Spleen (tissue), 11 donors: ENCODE measurements at regions not wholly inside any gene's neighbourhood (a gene's known extent, or its start where the extent isn't known, plus 50 kb on each side); places are given as distances from the start of the nearest gene placed in this dataset.

Source experiments
- DNase-seq: peaks from one replicate; pipeline ENCODE4 v3.0.0-alpha.2; 2020
- H3K27ac ChIP-seq, 8 donors: fragments of 200-600 bp; sonication (generic) in 7 of 8; 1 replicate in 4 of 8; 2 replicates in 4 of 8; pipeline versions ENCODE4 v1.5.0 to v1.8.0; 2016 to 2021; ENCODE audit warnings: inconsistent platforms in 4 of 8, mild to moderate bottlenecking in 4 of 8, moderate library complexity in 1 of 8
- H3K27me3 ChIP-seq, 7 donors: fragments of 200-600 bp; sonication (generic) in 6 of 7; replicated peaks in 1 of 7; 1 replicate in 4 of 7; 2 replicates in 3 of 7; pipeline versions ENCODE4 v1.5.0 to v1.8.0; 2016 to 2021; ENCODE audit warnings: inconsistent platforms in 3 of 7, mild to moderate bottlenecking in 1 of 7
- H3K36me3 ChIP-seq, 6 donors: fragments of 200-600 bp; sonication (generic) in 5 of 6; 1 replicate in 4 of 6; 2 replicates in 2 of 6; pipeline versions ENCODE4 v1.5.0 to v1.8.0; 2016 to 2021; ENCODE audit warnings: inconsistent platforms in 2 of 6
- H3K4me1 ChIP-seq, 6 donors: fragments of 200-600 bp; sonication (generic) in 5 of 6; 1 replicate in 3 of 6; 2 replicates in 3 of 6; pipeline versions ENCODE4 v1.5.0 to v1.8.0; 2016 to 2021; ENCODE audit warnings: inconsistent platforms in 3 of 6
- H3K4me3 ChIP-seq, 8 donors: fragments of 200-600 bp; sonication (generic) in 7 of 8; 1 replicate in 4 of 8; 2 replicates in 4 of 8; pipeline versions ENCODE4 v1.5.0 to v1.8.0; 2016 to 2021; ENCODE audit warnings: inconsistent platforms in 4 of 8, mild to moderate bottlenecking in 4 of 8, moderate library complexity in 2 of 8
- H3K9me3 ChIP-seq, 8 donors: fragments of 200-600 bp; sonication (generic) in 7 of 8; 1 replicate in 4 of 8; 2 replicates in 4 of 8; pipeline versions ENCODE4 v1.5.0 to v1.8.0; 2016 to 2021; ENCODE audit warnings: inconsistent platforms in 4 of 8
- CTCF ChIP-seq, 11 experiments: fragments of 200-600 bp in 7 of 11; fragments of 450-650 bp in 4 of 11; sonication (generic) in 4 of 11; IDR thresholded peaks in 8 of 11; conservative IDR thresholded peaks in 3 of 11; 1 replicate in 7 of 11; 2 replicates in 4 of 11; pipeline versions ENCODE4 v1.4.0 to v1.8.0; 2016 to 2021; ENCODE audit warnings: antibody characterized with exemption in 11 of 11, inconsistent platforms in 4 of 11, mild to moderate bottlenecking in 1 of 11
- POLR2A ChIP-seq, 3 donors: fragments of 450-650 bp; IDR thresholded peaks; one replicate each; pipeline ENCODE4 v1.5.1; 2017; ENCODE audit warnings: antibody characterized with exemption in 3 of 3, mild to moderate bottlenecking in 1 of 3
- POLR2AphosphoS5 ChIP-seq, 3 donors: sonication (generic); formaldehyde crosslinking; IDR thresholded peaks; one replicate each; pipeline ENCODE4 v1.5.1; 2017; ENCODE audit warnings: antibody characterized with exemption in 3 of 3
- WGBS, 5 donors: extraction: QIAGEN DNeasy Blood & Tissue Kit in 3 of 5; methylation state at CpG; one replicate each; pipeline versions ENCODE4 v1.1.5 to v1.1.7; 2013 to 2018; 5-methylcytosine and 5-hydroxymethylcytosine counted together
- intact Hi-C: fragments of 100-400 bp; cut with DNase I; formaldehyde crosslinking; loops from one replicate; pipeline ENCODE4 v1.15.0; 2023; ENCODE audit warnings: low total_unique reads
- donor health status: healthy with polysubstance abuse.
- donor health status: DM: no; HTN: no; CAD: no; lungs with moderate emphysema.
- donor health status: DM: no; HTN: no; CAD: no.
- donor health status: Bipolar disorder and iron deficiency.
- donor health status: healthy.
- donor health status: DM: no; HTN: no; CAD: no.
- donor health status: DM: yes; HTN: yes; CAD: no.

- intact Hi-C loops: no loop called here
- H3K36me3 ChIP-seq: no peaks in the 10 kb centered on the region
- 87 to 99% (median 97%) methylated on average over 2 of the region's 2 CpGs for WGBS, 5 donors
- H3K4me1 ChIP-seq: no peaks in the 10 kb centered on the region
- no peak for TF ChIP-seq POLR2AphosphoS5 (IDR thresholded peaks at IDR 0.05)
- no peak for TF ChIP-seq CTCF (IDR thresholded peaks at IDR 0.05 in 8 of 11, conservative IDR thresholded peaks at IDR 0.05 in 3 of 11)
- no peak for TF ChIP-seq POLR2A (IDR thresholded peaks at IDR 0.05)
- no peak overlapping the region for H3K27ac ChIP-seq
- no peaks in the 10 kb centered on the region for H3K9me3 ChIP-seq
- no peak overlapping the region for H3K4me3 ChIP-seq
- DNase-seq: no peak
- no peaks in the 10 kb centered on the region for H3K27me3 ChIP-seq
Measured at GRCh38 chr3:31367518-31367917, 165.2 kb upstream of the STT3B start.

- H3K36me3 ChIP-seq: no peaks in the 10 kb centered on the region
- H3K4me1 ChIP-seq: no peaks in the 10 kb centered on the region
- H3K27ac ChIP-seq: no peak overlapping the region
- no peak for DNase-seq
- no peaks in the 10 kb centered on the region for H3K27me3 ChIP-seq
- no peak overlapping the region for H3K4me3 ChIP-seq
- 64 to 89% (median 77%) methylated on average over 2 of the region's 2 CpGs for WGBS, 5 donors
- TF ChIP-seq POLR2AphosphoS5 (IDR thresholded peaks at IDR 0.05) (no peak), POLR2A (IDR thresholded peaks at IDR 0.05) (no peak), CTCF (IDR thresholded peaks at IDR 0.05 in 8 of 11, conservative IDR thresholded peaks at IDR 0.05 in 3 of 11) (no peak)
- H3K9me3 ChIP-seq: no peaks in the 10 kb centered on the region
- intact Hi-C loops: no loop called here
Measured at GRCh38 chr3:31369637-31370379, 162.9 kb upstream of the STT3B start.

- no peak for TF ChIP-seq POLR2AphosphoS5 (IDR thresholded peaks at IDR 0.05)
- TF ChIP-seq POLR2A (IDR thresholded peaks at IDR 0.05): no peak
- TF ChIP-seq CTCF (IDR thresholded peaks at IDR 0.05 in 8 of 11, conservative IDR thresholded peaks at IDR 0.05 in 3 of 11): no peak
- no peaks in the 10 kb centered on the region for H3K9me3 ChIP-seq
- no peaks in the 10 kb centered on the region for H3K4me1 ChIP-seq
- no peaks in the 10 kb centered on the region for H3K27me3 ChIP-seq
- DNase-seq: no peak
- intact Hi-C loops: no loop called here
- no peak overlapping the region for H3K4me3 ChIP-seq
- H3K27ac ChIP-seq: no peak overlapping the region
- H3K36me3 ChIP-seq: no peaks in the 10 kb centered on the region
Measured at GRCh38 chr3:31370380-31370666, 162.4 kb upstream of the STT3B start.

GRCh38 chr3:31370681-31371080, 162.0 kb upstream of the STT3B start:
- intact Hi-C loops: no loop called here
- no peak overlapping the region for H3K27ac ChIP-seq
- no peaks in the 10 kb centered on the region for H3K4me1 ChIP-seq
- no peaks in the 10 kb centered on the region for H3K9me3 ChIP-seq
- no peak overlapping the region for H3K4me3 ChIP-seq
- H3K27me3 ChIP-seq: no peaks in the 10 kb centered on the region
- no peak for DNase-seq
- TF ChIP-seq POLR2AphosphoS5 (IDR thresholded peaks at IDR 0.05) (no peak), CTCF (IDR thresholded peaks at IDR 0.05 in 8 of 11, conservative IDR thresholded peaks at IDR 0.05 in 3 of 11) (no peak), POLR2A (IDR thresholded peaks at IDR 0.05) (no peak)
- 77 to 89% (median 84%) methylated on average over 2 of the region's 2 CpGs for WGBS, 5 donors
- H3K36me3 ChIP-seq: no peaks in the 10 kb centered on the region
